ENCODE measurements at regions not wholly inside any gene's neighbourhood (a gene's known extent, or its start where the extent isn't known, plus 50 kb on each side); places are given as distances from the start of the nearest gene placed in this dataset.

- no peak for DNase-seq (ENCODE audit: low read depth)
Observed at GRCh38 chr2:120425014-120425413, 79.1 kb downstream of the INHBB start.

GRCh38 chr2:120428748-120429147, 82.8 kb downstream of the INHBB start:
- DNase-seq (ENCODE audit: low read depth) = no peak

GRCh38 chr2:120429586-120430500, 83.9 kb downstream of the INHBB start:
- DNase-seq (ENCODE audit: low read depth) = no peak

GRCh38 chr2:120430501-120430830, 84.5 kb downstream of the INHBB start:
- no peak for DNase-seq (ENCODE audit: low read depth)

GRCh38 chr2:120430957-120431356, 85.0 kb downstream of the INHBB start:
- DNase-seq (ENCODE audit: low read depth) = no peak

- DNase-seq (ENCODE audit: low read depth) = no peak
Observed at GRCh38 chr2:120431386-120432292, 85.7 kb downstream of the INHBB start.

GRCh38 chr2:120432293-120432975, 86.5 kb downstream of the INHBB start:
- DNase-seq (ENCODE audit: low read depth) = no peak

- no peak for DNase-seq (ENCODE audit: low read depth)
Observed at GRCh38 chr2:120432976-120433815, 87.3 kb downstream of the INHBB start.

- no peak for DNase-seq (ENCODE audit: low read depth)
Observed at GRCh38 chr2:120433816-120434290, 87.9 kb downstream of the INHBB start.

- no peak for DNase-seq (ENCODE audit: low read depth)
Observed at GRCh38 chr2:120434492-120435308, 88.8 kb downstream of the INHBB start.

- no peak for DNase-seq (ENCODE audit: low read depth)
Observed at GRCh38 chr2:120435671-120436459, 89.9 kb downstream of the INHBB start.

- no peak for DNase-seq (ENCODE audit: low read depth)
Observed at GRCh38 chr2:120436460-120436739, 90.5 kb downstream of the INHBB start.

- no peak for DNase-seq (ENCODE audit: low read depth)
Observed at GRCh38 chr2:120436885-120437603, 91.1 kb downstream of the INHBB start.

GRCh38 chr2:120437604-120438000, 91.7 kb downstream of the INHBB start:
- no peak for DNase-seq (ENCODE audit: low read depth)

- DNase-seq (ENCODE audit: low read depth) = no peak
Observed at GRCh38 chr2:120438301-120439066, 92.5 kb downstream of the INHBB start.

GRCh38 chr2:120439067-120439368, 93.1 kb downstream of the INHBB start:
- DNase-seq (ENCODE audit: low read depth) = no peak

GRCh38 chr2:120439637-120440384, 93.9 kb downstream of the INHBB start:
- DNase-seq (ENCODE audit: low read depth) = no peak

Data from activated T-helper 1 cell treated with Interleukin-2 at 50 U/mL for 16 hours (primary cell).